Stimulated activated CD4-positive, alpha-beta T cell treated with anti-CD3 and anti-CD28 coated beads, TNF-alpha, amount 100 ng/mL, for 4 hours (primary cell): ENCODE measurements at regions not wholly inside any gene's neighbourhood (a gene's known extent, or its start where the extent isn't known, plus 50 kb on each side); places are given as distances from the start of the nearest gene placed in this dataset.
"Not testable (repeated sequence)": the region's sequence is repeated elsewhere in the genome, so short reads cannot be mapped to it uniquely, and the experiment has no call there.

Experiments
- DNase-seq, 3 experiments: peaks; one replicate each; pipeline ENCODE4 v3.0.0-alpha.2; 2020; ENCODE audit warnings: low read depth in 3 of 3

GRCh38 chr4:66606215-66606614 is 935.9 kb upstream of the EPHA5 start:
- no peak for DNase-seq

- no peak for DNase-seq
These were observed 933.9 kb upstream of the EPHA5 start for GRCh38 chr4:66604192-66604591.

- DNase-seq: no peak
These were observed 932.3 kb upstream of the EPHA5 start for GRCh38 chr4:66602622-66603021.

GRCh38 chr4:66591968-66592367 is 921.7 kb upstream of the EPHA5 start:
- no peak for DNase-seq

- no peak for DNase-seq
These were observed 920.4 kb upstream of the EPHA5 start for GRCh38 chr4:66590488-66591215.

- no peak for DNase-seq
These were observed 918.9 kb upstream of the EPHA5 start for GRCh38 chr4:66589183-66589582.

- DNase-seq: no peak
These were observed 915.5 kb upstream of the EPHA5 start for GRCh38 chr4:66585767-66586166.

GRCh38 chr4:66577922-66578321 is 907.6 kb upstream of the EPHA5 start:
- DNase-seq: no peak

GRCh38 chr4:66575008-66575696 is 904.9 kb upstream of the EPHA5 start:
- no peak for DNase-seq

- no peak for DNase-seq
These were observed 904.1 kb upstream of the EPHA5 start for GRCh38 chr4:66574145-66574978.

- DNase-seq: no peak
These were observed 902.7 kb upstream of the EPHA5 start for GRCh38 chr4:66572949-66573348.

- DNase-seq: no peak
These were observed 900.9 kb upstream of the EPHA5 start for GRCh38 chr4:66571145-66571695.

GRCh38 chr4:66569228-66569627 is 898.9 kb upstream of the EPHA5 start:
- no peak for DNase-seq

GRCh38 chr4:66568431-66568830 is 898.1 kb upstream of the EPHA5 start:
- no peak for DNase-seq

- no peak for DNase-seq
These were observed 897.7 kb upstream of the EPHA5 start for GRCh38 chr4:66568001-66568400.

GRCh38 chr4:66567551-66567950 is 897.3 kb upstream of the EPHA5 start:
- DNase-seq: no peak

GRCh38 chr4:66565801-66566200 is 895.5 kb upstream of the EPHA5 start:
- DNase-seq: no peak

GRCh38 chr4:66564901-66565651 is 894.8 kb upstream of the EPHA5 start:
- DNase-seq: no peak

- no peak for DNase-seq
These were observed 892.1 kb upstream of the EPHA5 start for GRCh38 chr4:66562276-66562806.

GRCh38 chr4:66561465-66562053 is 891.3 kb upstream of the EPHA5 start:
- DNase-seq: not testable (repeated sequence)

GRCh38 chr4:66558651-66559050 is 888.4 kb upstream of the EPHA5 start:
- no peak for DNase-seq
